ENCODE measurements at regions not wholly inside any gene's neighbourhood (a gene's known extent, or its start where the extent isn't known, plus 50 kb on each side); places are given as distances from the start of the nearest gene placed in this dataset.
A peak's percentile ranks its signal among the peaks of the same experiment; 100 is the strongest.

DNA sequence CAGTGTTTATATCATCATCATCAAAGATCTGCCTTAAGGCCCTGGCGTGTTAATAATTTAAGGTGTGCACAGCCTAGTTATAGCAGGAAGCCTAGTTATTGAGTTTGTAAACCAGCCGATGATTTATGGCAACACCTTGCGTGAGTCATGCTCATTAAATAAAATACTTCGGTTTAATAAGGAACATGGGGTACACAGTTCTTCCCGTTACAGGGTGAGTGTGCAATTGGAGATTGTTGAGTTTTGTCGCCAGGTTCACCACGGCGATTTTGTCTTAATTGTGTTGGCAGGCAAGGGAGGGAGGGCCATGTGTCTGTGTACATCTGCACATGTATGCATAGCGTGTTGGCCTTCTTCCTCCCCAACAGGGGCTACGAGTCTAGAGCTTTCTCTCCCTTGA lies 104.0 kb downstream of the TFAP2A start:
- ATAC-seq (ENCODE audit: low read depth) (peak; percentile 46), DNase-seq (ENCODE audit: low spot score) (no peak)
- H3K4me3 ChIP-seq (ENCODE audit: severe bottlenecking): no peak overlapping the region
- H3K9me3 ChIP-seq (ENCODE audit: severe bottlenecking): no peaks in the 10 kb centered on the region
- H3K4me1 ChIP-seq (ENCODE audit: insufficient read depth, poor library complexity, severe bottlenecking): peaks cover 26% of the 10 kb centered on the region
- H3K27ac ChIP-seq (ENCODE audit: poor library complexity, severe bottlenecking): peak overlapping the region; percentile 51
- no peaks in the 10 kb centered on the region for H3K36me3 ChIP-seq (ENCODE audit: low read depth)
- no peak for TF ChIP-seq CTCF (IDR thresholded peaks at IDR 0.05; ENCODE audit: poor library complexity, severe bottlenecking)
- no peaks in the 10 kb centered on the region for H3K27me3 ChIP-seq (ENCODE audit: insufficient read depth, poor library complexity, severe bottlenecking)

DNA sequence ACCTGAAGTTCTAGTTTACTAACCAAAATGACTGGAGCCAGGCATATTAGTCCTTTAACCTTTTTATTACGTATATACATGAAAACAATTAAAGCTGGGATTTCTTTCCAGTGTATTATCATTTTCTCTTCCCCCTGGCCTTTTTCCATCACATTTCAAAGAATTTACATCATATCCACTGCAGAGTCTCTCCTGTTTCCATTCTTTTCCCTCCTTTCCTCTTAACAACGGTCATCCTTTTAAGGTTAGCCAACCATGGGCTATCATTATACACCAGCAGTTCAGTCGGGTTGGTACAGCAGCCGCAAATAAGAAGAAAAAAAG lies 104.6 kb downstream of the TFAP2A start:
- ATAC-seq (ENCODE audit: low read depth): no peak
- DNase-seq (ENCODE audit: low spot score): no peak
- Histone ChIP-seq H3K27ac (ENCODE audit: poor library complexity, severe bottlenecking) (peak overlapping the region; percentile 51), H3K4me3 (ENCODE audit: severe bottlenecking) (no peak overlapping the region), H3K9me3 (ENCODE audit: severe bottlenecking) (no peaks in the 10 kb centered on the region), H3K4me1 (ENCODE audit: insufficient read depth, poor library complexity, severe bottlenecking) (peaks cover 23% of the 10 kb centered on the region), H3K27me3 (ENCODE audit: insufficient read depth, poor library complexity, severe bottlenecking) (no peaks in the 10 kb centered on the region), H3K36me3 (ENCODE audit: low read depth) (no peaks in the 10 kb centered on the region)
- no peak for TF ChIP-seq CTCF (IDR thresholded peaks at IDR 0.05; ENCODE audit: poor library complexity, severe bottlenecking)

DNA sequence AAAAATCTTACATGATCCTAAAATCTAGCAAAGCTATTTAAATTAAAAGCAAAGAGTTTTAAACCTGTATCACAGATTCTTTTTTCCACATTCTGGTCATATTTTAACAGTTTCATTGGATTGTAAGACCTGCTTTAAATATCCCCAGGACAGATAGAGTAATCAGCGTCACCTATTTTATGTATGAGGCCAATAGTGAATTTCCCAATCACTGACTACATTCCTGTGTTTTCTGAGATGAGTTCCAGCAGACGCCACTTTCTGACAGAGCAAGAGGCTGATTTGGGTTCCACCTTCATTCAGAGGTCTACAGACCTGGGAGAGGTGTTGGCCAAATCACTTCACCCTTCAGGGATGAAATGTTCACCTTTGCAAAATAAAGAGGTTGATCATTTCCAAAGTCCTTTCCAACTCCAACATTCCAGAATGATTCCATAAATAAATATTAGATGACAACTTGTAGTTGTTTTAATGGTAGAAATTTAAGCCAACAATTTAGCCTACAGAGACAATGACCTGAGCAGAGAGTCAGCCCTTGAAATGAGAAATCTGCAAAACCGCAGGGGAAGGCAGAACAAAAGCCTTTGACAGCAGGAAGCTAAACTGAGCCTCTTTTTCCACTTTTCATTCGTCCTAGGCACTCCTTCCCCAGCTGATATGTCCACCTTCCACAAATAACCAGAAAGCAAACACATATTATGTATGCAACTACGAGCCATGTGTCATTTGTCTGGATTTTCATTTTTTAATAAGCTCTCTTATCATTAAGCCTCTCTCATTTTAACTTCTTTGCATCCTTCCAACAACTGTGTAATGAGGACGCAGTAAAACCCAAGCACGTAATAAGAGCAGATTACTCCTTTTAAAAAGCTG lies 105.2 kb downstream of the TFAP2A start:
- no peak overlapping the region for H3K4me3 ChIP-seq (ENCODE audit: severe bottlenecking)
- H3K27ac ChIP-seq (ENCODE audit: poor library complexity, severe bottlenecking): peak overlapping the region; percentile 51
- peaks cover 23% of the 10 kb centered on the region for H3K4me1 ChIP-seq (ENCODE audit: insufficient read depth, poor library complexity, severe bottlenecking)
- H3K27me3 ChIP-seq (ENCODE audit: insufficient read depth, poor library complexity, severe bottlenecking): no peaks in the 10 kb centered on the region
- DNase-seq (ENCODE audit: low spot score) (no peak), ATAC-seq (ENCODE audit: low read depth) (0 out of 3 replicates have a peak, but pooled peaks have one; percentile 14)
- no peaks in the 10 kb centered on the region for H3K9me3 ChIP-seq (ENCODE audit: severe bottlenecking)
- no peaks in the 10 kb centered on the region for H3K36me3 ChIP-seq (ENCODE audit: low read depth)
- TF ChIP-seq CTCF (IDR thresholded peaks at IDR 0.05; ENCODE audit: poor library complexity, severe bottlenecking): no peak

- peaks cover 23% of the 10 kb centered on the region for H3K4me1 ChIP-seq (ENCODE audit: insufficient read depth, poor library complexity, severe bottlenecking)
- no peaks in the 10 kb centered on the region for H3K27me3 ChIP-seq (ENCODE audit: insufficient read depth, poor library complexity, severe bottlenecking)
- DNase-seq (ENCODE audit: low spot score): no peak
- no peaks in the 10 kb centered on the region for H3K36me3 ChIP-seq (ENCODE audit: low read depth)
- no peaks in the 10 kb centered on the region for H3K9me3 ChIP-seq (ENCODE audit: severe bottlenecking)
- no peak for ATAC-seq (ENCODE audit: low read depth)
- no peak overlapping the region for H3K27ac ChIP-seq (ENCODE audit: poor library complexity, severe bottlenecking)
- TF ChIP-seq CTCF (IDR thresholded peaks at IDR 0.05; ENCODE audit: poor library complexity, severe bottlenecking): no peak
- no peak overlapping the region for H3K4me3 ChIP-seq (ENCODE audit: severe bottlenecking)
Measured at GRCh38 chr6:10307476-10307875, 107.4 kb downstream of the TFAP2A start.

DNA sequence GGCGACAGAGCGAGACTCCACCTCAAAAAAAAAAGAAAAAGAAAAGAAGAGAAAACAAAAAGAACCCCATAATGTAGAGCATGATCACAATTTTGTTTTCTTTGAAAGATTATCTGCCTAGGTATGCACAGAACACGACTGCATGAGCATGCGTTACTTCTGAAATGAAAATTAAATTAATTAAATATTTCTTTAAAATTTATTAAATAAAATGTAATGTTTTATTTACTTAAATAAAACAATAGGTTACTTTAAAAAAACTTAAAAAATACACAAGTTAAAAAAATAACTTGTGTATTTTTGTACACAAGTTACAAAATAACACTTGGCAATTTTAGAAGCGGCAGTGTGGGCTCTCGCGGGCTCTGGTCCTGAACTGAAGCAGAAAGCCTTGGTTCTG lies 107.8 kb downstream of the TFAP2A start:
- Histone ChIP-seq H3K9me3 (ENCODE audit: severe bottlenecking) (no peaks in the 10 kb centered on the region), H3K36me3 (ENCODE audit: low read depth) (no peaks in the 10 kb centered on the region), H3K4me1 (ENCODE audit: insufficient read depth, poor library complexity, severe bottlenecking) (peaks cover 23% of the 10 kb centered on the region), H3K27me3 (ENCODE audit: insufficient read depth, poor library complexity, severe bottlenecking) (no peaks in the 10 kb centered on the region), H3K4me3 (ENCODE audit: severe bottlenecking) (no peak overlapping the region), H3K27ac (ENCODE audit: poor library complexity, severe bottlenecking) (no peak overlapping the region)
- DNase-seq (ENCODE audit: low spot score): no peak
- TF ChIP-seq CTCF (IDR thresholded peaks at IDR 0.05; ENCODE audit: poor library complexity, severe bottlenecking): no peak
- ATAC-seq (ENCODE audit: low read depth): no peak
